ENCODE measurements at regions not wholly inside any gene's neighbourhood (a gene's known extent, or its start where the extent isn't known, plus 50 kb on each side); places are given as distances from the start of the nearest gene placed in this dataset.
"Not testable (repeated sequence)": the region's sequence is repeated elsewhere in the genome, so short reads cannot be mapped to it uniquely, and the experiment has no call there.

DNA sequence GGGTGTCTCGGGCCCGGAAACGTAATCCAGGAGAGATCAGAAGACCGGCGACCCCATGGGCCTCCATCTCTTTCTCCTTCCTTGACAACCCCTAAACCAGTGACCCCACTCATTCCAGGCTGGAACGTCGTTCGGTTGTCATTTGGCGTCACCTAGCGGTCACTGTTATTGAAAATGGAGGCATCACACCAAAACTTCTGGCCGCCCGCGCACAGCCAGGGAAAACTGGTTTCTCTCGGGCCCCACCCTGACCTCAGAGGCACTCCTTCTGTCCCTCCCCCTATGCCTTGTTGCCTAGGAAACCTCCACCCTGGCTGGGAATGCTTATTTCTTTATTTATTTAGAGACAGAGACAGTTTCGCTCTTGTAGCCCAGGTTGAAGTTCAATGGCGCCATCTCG, 2327.3 kb upstream of the TPTE start:
- H3K9me3 Mint-ChIP-seq; H3K4me1 Mint-ChIP-seq (ENCODE audit: low read depth); CTCF ChIA-PET: not testable (repeated sequence)

DNA sequence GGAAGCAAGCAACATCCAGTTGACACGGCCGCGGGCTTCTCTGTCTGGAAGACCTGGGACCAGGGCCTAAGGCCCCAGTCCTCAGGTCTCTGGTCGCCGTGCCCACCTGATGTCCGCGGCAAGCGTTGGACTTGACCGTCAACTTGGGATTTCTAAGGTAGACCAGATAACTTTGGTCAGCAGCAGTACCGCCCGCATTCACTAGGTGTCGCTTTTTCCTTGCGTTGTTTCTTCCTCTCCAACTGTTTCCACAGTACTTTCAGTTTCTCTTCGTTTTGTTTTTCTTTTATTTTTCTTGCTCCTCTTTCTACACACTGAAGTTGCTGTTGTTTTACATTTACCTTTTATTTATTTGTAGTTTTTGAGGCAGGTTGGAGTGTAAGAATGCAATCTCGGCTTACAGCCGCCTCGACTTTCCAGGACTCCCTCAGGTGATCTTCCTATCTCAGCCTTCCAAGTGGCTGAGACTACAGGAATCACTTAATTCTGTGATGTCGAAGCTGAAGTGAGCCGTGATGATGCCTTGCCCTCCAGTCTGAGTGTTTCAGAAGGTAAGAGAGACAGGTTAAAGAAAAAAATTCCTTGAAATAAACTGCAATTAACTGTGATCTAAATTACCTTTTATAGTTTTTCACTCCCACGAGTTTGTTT, 2323.9 kb upstream of the TPTE start:
- H3K4me1 Mint-ChIP-seq (ENCODE audit: low read depth); H3K9me3 Mint-ChIP-seq; DNase-seq; CTCF ChIA-PET; H3K27me3 Mint-ChIP-seq (ENCODE audit: low read depth); H3K27ac Mint-ChIP-seq; H3K4me3 Mint-ChIP-seq; H3K36me3 Mint-ChIP-seq (ENCODE audit: low read depth); intact Hi-C loops (cut with micrococcal nuclease): not testable (repeated sequence)

More for the DNA sequence above, 2327.3 kb upstream of the TPTE start:
- DNase-seq; intact Hi-C loops (cut with micrococcal nuclease); H3K27me3 Mint-ChIP-seq (ENCODE audit: low read depth); H3K4me3 Mint-ChIP-seq; H3K36me3 Mint-ChIP-seq (ENCODE audit: low read depth); H3K27ac Mint-ChIP-seq: not testable (repeated sequence)

DNA sequence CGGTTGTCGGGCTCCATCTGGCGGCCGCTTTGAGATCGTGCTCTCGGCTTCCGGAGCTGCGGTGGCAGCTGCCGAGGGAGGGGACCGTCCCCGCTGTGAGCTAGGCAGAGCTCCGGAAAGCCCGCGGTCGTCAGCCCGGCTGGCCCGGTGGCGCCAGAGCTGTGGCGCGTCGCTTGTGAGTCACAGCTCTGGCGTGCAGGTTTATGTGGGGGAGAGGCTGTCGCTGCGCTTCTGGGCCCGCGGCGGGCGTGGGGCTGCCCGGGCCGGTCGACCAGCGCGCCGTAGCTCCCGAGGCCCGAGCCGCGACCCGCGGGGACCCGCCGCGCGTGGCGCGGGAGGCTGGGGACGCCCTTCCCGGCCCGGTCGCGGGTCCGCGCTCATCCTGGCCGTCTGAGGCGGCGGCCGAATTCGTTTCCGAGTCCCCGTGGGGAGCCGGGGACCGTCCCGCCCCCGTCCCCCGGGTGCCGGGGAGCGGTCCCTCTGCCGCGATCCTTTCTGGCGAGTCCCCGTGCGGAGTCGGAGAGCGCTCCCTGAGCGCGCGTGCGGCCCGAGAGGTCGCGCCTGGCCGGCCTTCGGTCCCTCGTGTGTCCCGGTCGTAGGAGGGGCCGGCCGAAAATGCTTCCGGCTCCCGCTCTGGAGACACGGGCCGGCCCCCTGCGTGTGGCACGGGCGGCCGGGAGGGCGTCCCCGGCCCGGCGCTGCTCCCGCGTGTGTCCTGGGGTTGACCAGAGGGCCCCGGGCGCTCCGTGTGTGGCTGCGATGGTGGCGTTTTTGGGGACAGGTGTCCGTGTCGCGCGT, 2316.1 kb upstream of the TPTE start:
- H3K27ac Mint-ChIP-seq; DNase-seq; H3K27me3 Mint-ChIP-seq (ENCODE audit: low read depth); H3K4me1 Mint-ChIP-seq (ENCODE audit: low read depth); H3K4me3 Mint-ChIP-seq; CTCF ChIA-PET; H3K9me3 Mint-ChIP-seq; intact Hi-C loops (cut with micrococcal nuclease); H3K36me3 Mint-ChIP-seq (ENCODE audit: low read depth): not testable (repeated sequence)

DNA sequence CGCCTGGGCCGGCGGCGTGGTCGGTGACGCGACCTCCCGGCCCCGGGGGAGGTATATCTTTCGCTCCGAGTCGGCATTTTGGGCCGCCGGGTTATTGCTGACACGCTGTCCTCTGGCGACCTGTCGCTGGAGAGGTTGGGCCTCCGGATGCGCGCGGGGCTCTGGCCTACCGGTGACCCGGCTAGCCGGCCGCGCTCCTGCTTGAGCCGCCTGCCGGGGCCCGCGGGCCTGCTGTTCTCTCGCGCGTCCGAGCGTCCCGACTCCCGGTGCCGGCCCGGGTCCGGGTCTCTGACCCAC, 2315.5 kb upstream of the TPTE start:
- H3K9me3 Mint-ChIP-seq; CTCF ChIA-PET; DNase-seq; H3K4me1 Mint-ChIP-seq (ENCODE audit: low read depth); H3K27ac Mint-ChIP-seq; intact Hi-C loops (cut with micrococcal nuclease); H3K27me3 Mint-ChIP-seq (ENCODE audit: low read depth); H3K4me3 Mint-ChIP-seq; H3K36me3 Mint-ChIP-seq (ENCODE audit: low read depth): not testable (repeated sequence)

DNA sequence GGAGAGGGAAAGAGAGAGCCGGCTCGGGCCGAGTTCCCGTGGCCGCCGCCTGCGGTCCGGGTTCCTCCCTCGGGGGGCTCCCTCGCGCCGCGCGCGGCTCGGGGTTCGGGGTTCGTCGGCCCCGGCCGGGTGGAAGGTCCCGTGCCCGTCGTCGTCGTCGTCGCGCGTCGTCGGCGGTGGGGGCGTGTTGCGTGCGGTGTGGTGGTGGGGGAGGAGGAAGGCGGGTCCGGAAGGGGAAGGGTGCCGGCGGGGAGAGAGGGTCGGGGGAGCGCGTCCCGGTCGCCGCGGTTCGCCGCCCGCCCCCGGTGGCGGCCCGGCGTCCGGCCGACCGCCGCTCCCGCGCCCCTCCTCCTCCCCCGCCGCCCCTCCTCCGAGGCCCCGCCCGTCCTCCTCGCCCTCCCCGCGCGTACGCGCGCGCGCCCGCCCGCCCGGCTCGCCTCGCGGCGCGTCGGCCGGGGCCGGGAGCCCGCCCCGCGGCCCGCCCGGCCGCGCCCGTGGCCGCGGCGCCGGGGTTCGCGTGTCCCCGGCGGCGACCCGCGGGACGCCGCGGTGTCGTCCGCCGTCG, 2308.3 kb upstream of the TPTE start:
- H3K36me3 Mint-ChIP-seq (ENCODE audit: low read depth); H3K4me1 Mint-ChIP-seq (ENCODE audit: low read depth); H3K4me3 Mint-ChIP-seq; H3K27me3 Mint-ChIP-seq (ENCODE audit: low read depth); CTCF ChIA-PET; H3K9me3 Mint-ChIP-seq; H3K27ac Mint-ChIP-seq; intact Hi-C loops (cut with micrococcal nuclease): not testable (repeated sequence)
- DNase-seq: peak; percentile 49

DNA sequence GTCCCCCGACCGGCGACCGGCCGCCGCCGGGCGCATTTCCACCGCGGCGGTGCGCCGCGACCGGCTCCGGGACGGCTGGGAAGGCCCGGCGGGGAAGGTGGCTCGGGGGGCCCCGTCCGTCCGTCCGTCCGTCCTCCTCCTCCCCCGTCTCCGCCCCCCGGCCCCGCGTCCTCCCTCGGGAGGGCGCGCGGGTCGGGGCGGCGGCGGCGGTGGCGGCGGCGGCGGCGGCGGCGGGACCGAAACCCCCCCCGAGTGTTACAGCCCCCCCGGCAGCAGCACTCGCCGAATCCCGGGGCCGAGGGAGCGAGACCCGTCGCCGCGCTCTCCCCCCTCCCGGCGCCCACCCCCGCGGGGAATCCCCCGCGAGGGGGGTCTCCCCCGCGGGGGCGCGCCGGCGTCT, 2306.8 kb upstream of the TPTE start:
- H3K4me1 Mint-ChIP-seq (ENCODE audit: low read depth); DNase-seq; H3K27ac Mint-ChIP-seq; H3K9me3 Mint-ChIP-seq; intact Hi-C loops (cut with micrococcal nuclease); H3K27me3 Mint-ChIP-seq (ENCODE audit: low read depth); CTCF ChIA-PET; H3K4me3 Mint-ChIP-seq; H3K36me3 Mint-ChIP-seq (ENCODE audit: low read depth): not testable (repeated sequence)

DNA sequence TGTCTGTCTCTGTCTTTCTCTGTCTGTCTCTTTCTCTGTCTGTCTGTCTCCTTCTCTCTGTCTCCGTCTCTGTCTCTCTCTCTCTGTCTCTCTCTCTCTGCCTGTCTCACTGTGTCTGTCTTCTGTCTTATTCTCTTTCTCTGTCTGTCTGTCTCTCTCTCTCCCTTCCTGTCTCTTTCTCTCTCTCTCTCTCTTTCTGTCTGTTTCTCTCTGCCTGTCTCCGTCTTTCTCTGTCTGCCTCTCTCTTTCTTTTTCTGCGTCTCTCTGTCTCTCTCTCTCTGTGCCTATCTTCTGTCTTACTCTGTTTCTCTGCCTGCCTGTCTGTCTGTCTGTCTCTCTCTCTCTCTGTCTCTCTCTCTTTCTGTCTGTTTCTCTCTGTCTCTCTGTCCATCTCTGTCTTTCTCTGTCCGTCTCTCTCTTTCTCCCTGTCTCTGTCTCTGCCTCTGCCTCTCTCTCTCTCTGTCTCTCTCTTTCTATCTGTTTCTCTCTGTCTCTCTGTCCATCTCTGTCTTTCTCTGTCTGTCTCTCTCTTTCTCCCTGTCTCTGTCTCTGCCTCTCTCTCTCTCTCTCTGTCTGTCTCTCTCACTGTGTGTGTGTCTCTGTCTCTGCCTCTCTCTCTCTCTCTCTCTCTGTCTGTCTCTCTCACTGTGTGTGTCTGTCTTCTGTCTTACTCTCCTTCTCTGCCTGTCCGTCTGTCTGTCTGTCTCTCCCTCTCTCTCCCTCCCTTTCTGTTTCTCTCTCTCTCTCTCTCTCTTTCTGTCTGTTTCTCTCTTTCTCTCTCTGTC, 2291.8 kb upstream of the TPTE start:
- H3K4me1 Mint-ChIP-seq (ENCODE audit: low read depth); CTCF ChIA-PET; H3K4me3 Mint-ChIP-seq; H3K27me3 Mint-ChIP-seq (ENCODE audit: low read depth); H3K27ac Mint-ChIP-seq; H3K9me3 Mint-ChIP-seq; intact Hi-C loops (cut with micrococcal nuclease); DNase-seq; H3K36me3 Mint-ChIP-seq (ENCODE audit: low read depth): not testable (repeated sequence)

DNA sequence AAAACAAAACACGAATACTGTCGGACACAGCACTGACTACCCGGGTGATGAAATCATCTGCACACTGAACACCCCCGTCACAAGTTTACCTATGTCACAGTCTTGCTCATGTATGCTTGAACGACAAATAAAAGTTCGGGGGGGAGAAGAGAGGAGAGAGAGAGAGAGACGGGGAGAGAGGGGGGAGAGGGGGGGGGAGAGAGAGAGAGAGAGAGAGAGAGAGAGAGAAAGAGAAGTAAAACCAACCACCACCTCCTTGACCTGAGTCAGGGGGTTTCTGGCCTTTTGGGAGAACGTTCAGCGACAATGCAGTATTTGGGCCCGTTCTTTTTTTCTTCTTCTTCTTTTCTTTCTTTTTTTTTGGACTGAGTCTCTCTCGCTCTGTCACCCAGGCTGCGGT, 2290.1 kb upstream of the TPTE start:
- intact Hi-C loops (cut with micrococcal nuclease); H3K36me3 Mint-ChIP-seq (ENCODE audit: low read depth): not testable (repeated sequence)

DNA sequence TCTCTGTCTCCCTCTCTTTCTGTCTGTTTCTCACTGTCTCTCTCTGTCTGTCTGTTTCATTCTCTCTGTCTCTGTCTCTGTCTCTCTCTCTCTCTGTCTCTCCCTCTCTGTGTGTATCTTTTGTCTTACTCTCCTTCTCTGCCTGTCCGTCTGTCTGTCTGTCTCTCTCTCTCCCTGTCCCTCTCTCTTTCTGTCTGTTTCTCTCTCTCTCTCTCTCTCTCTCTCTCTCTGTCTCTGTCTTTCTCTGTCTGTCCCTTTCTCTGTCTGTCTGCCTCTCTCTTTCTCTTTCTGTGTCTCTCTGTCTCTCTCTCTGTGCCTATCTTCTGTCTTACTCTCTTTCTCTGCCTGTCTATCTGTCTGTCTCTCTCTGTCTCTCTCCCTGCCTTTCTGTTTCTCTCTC, 2288.4 kb upstream of the TPTE start:
- CTCF ChIA-PET; H3K27ac Mint-ChIP-seq; H3K9me3 Mint-ChIP-seq; H3K36me3 Mint-ChIP-seq (ENCODE audit: low read depth); H3K4me3 Mint-ChIP-seq; intact Hi-C loops (cut with micrococcal nuclease); DNase-seq; H3K4me1 Mint-ChIP-seq (ENCODE audit: low read depth); H3K27me3 Mint-ChIP-seq (ENCODE audit: low read depth): not testable (repeated sequence)

More for the DNA sequence above, 2290.1 kb upstream of the TPTE start:
- CTCF ChIA-PET; H3K4me3 Mint-ChIP-seq; H3K4me1 Mint-ChIP-seq (ENCODE audit: low read depth); H3K27ac Mint-ChIP-seq; DNase-seq; H3K9me3 Mint-ChIP-seq; H3K27me3 Mint-ChIP-seq (ENCODE audit: low read depth): not testable (repeated sequence)

DNA sequence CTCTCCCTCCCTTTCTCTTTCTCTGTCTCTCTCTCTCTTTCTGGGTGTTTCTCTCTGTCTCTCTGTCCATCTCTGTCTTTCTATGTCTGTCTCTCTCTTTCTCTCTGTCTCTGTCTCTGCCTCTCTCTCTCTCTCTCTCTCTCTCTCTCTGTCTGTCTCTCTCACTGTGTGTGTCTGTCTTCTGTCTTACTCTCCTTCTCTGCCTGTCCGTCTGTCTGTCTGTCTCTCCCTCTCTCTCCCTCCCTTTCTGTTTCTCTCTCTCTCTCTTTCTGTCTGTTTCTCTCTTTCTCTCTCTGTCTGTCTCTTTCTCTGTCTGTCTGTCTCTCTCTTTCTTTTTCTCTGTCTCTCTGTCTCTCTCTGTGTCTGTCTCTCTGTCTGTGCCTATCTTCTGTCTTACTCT, 2287.3 kb upstream of the TPTE start:
- H3K4me3 Mint-ChIP-seq; H3K9me3 Mint-ChIP-seq; intact Hi-C loops (cut with micrococcal nuclease); CTCF ChIA-PET; H3K27ac Mint-ChIP-seq; DNase-seq; H3K36me3 Mint-ChIP-seq (ENCODE audit: low read depth); H3K4me1 Mint-ChIP-seq (ENCODE audit: low read depth); H3K27me3 Mint-ChIP-seq (ENCODE audit: low read depth): not testable (repeated sequence)

DNA sequence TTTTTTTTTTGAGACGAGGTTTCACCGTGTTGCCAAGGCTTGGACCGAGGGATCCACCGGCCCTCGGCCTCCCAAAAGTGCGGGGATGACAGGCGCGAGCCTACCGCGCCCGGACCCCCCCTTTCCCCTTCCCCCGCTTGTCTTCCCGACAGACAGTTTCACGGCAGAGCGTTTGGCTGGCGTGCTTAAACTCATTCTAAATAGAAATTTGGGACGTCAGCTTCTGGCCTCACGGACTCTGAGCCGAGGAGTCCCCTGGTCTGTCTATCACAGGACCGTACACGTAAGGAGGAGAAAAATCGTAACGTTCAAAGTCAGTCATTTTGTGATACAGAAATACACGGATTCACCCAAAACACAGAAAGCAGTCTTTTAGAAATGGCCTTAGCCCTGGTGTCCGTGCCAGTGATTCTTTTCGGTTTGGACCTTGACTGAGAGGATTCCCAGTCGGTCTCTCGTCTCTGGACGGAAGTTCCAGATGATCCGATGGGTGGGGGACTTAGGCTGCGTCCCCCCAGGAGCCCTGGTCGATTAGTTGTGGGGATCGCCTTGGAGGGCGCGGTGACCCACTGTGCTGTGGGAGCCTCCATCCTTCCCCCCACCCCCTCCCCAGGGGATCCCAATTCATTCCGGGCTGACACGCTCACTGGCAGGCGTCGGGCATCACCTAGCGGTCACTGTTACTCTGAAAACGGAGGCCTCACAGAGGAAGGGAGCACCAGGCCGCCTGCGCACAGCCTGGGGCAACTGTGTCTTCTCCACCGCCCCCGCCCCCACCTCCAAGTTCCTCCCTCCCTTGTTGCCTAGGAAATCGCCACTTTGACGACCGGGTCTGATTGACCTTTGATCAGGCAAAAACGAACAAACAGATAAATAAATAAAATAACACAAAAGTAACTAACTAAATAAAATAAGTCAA, 2276.4 kb upstream of the TPTE start:
- H3K27ac Mint-ChIP-seq; intact Hi-C loops (cut with micrococcal nuclease); DNase-seq; H3K36me3 Mint-ChIP-seq (ENCODE audit: low read depth); H3K9me3 Mint-ChIP-seq; H3K27me3 Mint-ChIP-seq (ENCODE audit: low read depth); CTCF ChIA-PET; H3K4me3 Mint-ChIP-seq; H3K4me1 Mint-ChIP-seq (ENCODE audit: low read depth): not testable (repeated sequence)

Data from activated naive CD4-positive, alpha-beta T cell treated with anti-CD3 and anti-CD28 coated beads for 36 hours (primary cell).